Natural killer cell (primary cell): ENCODE measurements at regions not wholly inside any gene's neighbourhood (a gene's known extent, or its start where the extent isn't known, plus 50 kb on each side); places are given as distances from the start of the nearest gene placed in this dataset.

Experiments
- ATAC-seq, 3 donors: fragments of 150-1000 bp in 2 of 3; fragments of 200-7000 bp in 1 of 3; cut with Tn5 transposase; 1 replicate in 1 of 3; 2 replicates in 2 of 3; pipeline ENCODE4 v1.10.0; 2021; ENCODE audit warnings: mild to moderate bottlenecking in 2 of 3, moderate library complexity in 2 of 3
- DNase-seq, 2 donors: peaks; one replicate each; pipeline versions ENCODE4 v3.0.0 to v3.0.0-alpha.2; 2013 to 2021; ENCODE audit warnings: mixed read lengths in 1 of 2
- H3K27ac ChIP-seq: one replicate; pipeline ENCODE4 v1.5.1; 2013; ENCODE audit warnings: mild to moderate bottlenecking, low read length
- H3K27me3 ChIP-seq: one replicate; pipeline ENCODE4 v1.6.1; 2013; ENCODE audit warnings: low read length; ENCODE audit not compliant: control insufficient read depth, insufficient read depth
- H3K36me3 ChIP-seq: one replicate; pipeline ENCODE4 v1.6.1; 2013; ENCODE audit warnings: low read length; ENCODE audit not compliant: control insufficient read depth, insufficient read depth
- H3K4me1 ChIP-seq: one replicate; pipeline ENCODE4 v1.6.1; 2013; ENCODE audit warnings: low read length; ENCODE audit not compliant: control insufficient read depth, insufficient read depth
- H3K4me3 ChIP-seq: one replicate; pipeline ENCODE4 v1.5.1; 2013; ENCODE audit warnings: low read length
- H3K9me3 ChIP-seq: one replicate; pipeline ENCODE4 v1.6.1; 2013; ENCODE audit warnings: low read length; ENCODE audit not compliant: control insufficient read depth, insufficient read depth
- H3K27ac Mint-ChIP-seq, 2 donors: one replicate each; pipeline ENCODE4 v1.8.0; 2022; ENCODE audit warnings: mild to moderate bottlenecking in 2 of 2, mixed read lengths in 2 of 2, moderate library complexity in 1 of 2
- H3K27me3 Mint-ChIP-seq, 2 donors: one replicate each; pipeline ENCODE4 v1.8.0; 2022; ENCODE audit warnings: low read depth in 2 of 2, mixed read lengths in 2 of 2
- H3K36me3 Mint-ChIP-seq: one replicate; pipeline ENCODE4 v1.8.0; 2022; ENCODE audit warnings: mixed read lengths
- H3K4me1 Mint-ChIP-seq, 2 donors: one replicate each; pipeline ENCODE4 v1.8.0; 2022; ENCODE audit warnings: mixed read lengths in 2 of 2
- H3K4me3 Mint-ChIP-seq: one replicate; pipeline ENCODE4 v1.8.0; 2022; ENCODE audit warnings: mild to moderate bottlenecking, moderate library complexity, mixed read lengths
- H3K9me3 Mint-ChIP-seq, 2 donors: one replicate each; pipeline ENCODE4 v1.8.0; 2022; ENCODE audit warnings: mixed read lengths in 2 of 2
- WGBS: methylation state at CpG from one replicate; pipeline ENCODE4 v1.1.7; 2013; ENCODE audit warnings: missing lambda C conversion rate; ENCODE audit not compliant: insufficient coverage; 5-methylcytosine and 5-hydroxymethylcytosine counted together
- intact Hi-C: fragments of 100-400 bp; cut with micrococcal nuclease; formaldehyde crosslinking; loops from one replicate; pipeline ENCODE4 v1.14.2; 2022
- TF ChIP-seq, protein P1 (sequence below): fragments of 200-600 bp; IDR thresholded peaks from one replicate; pipeline ENCODE4 v1.8.0; 2022; ENCODE audit warnings: antibody characterized with exemption

DNA sequence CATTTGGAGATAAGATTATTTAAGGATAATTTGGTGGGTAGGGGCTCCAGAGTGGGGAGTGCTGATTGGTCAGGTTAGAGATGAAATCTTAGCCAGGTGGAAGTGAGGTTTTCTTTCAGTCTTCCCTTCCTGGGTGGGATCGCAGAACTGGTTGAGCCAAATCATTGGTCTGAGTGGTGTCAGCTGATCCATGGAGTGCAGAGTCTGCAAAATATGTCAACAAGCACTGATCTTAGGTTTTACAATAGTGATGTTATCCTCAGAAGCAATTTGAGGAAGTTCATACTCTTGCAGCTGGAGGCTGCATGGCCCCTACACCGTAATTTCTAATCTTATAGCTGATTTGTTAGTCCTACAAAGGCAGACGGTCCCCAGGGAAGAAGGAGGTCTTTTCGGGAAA is 1483.4 kb upstream of the ZEB2 start:
- DNase-seq: no peak
- H3K4me1 ChIP-seq: no peaks in the 10 kb centered on the region
- TF ChIP-seq, protein P1, sequence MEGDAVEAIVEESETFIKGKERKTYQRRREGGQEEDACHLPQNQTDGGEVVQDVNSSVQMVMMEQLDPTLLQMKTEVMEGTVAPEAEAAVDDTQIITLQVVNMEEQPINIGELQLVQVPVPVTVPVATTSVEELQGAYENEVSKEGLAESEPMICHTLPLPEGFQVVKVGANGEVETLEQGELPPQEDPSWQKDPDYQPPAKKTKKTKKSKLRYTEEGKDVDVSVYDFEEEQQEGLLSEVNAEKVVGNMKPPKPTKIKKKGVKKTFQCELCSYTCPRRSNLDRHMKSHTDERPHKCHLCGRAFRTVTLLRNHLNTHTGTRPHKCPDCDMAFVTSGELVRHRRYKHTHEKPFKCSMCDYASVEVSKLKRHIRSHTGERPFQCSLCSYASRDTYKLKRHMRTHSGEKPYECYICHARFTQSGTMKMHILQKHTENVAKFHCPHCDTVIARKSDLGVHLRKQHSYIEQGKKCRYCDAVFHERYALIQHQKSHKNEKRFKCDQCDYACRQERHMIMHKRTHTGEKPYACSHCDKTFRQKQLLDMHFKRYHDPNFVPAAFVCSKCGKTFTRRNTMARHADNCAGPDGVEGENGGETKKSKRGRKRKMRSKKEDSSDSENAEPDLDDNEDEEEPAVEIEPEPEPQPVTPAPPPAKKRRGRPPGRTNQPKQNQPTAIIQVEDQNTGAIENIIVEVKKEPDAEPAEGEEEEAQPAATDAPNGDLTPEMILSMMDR: no peak
- H3K36me3 Mint-ChIP-seq: no peaks in the 10 kb centered on the region
- no peaks in the 10 kb centered on the region for H3K9me3 ChIP-seq
- H3K36me3 ChIP-seq: no peaks in the 10 kb centered on the region
- 90% methylated on average over 4 of the region's 4 CpGs for WGBS
- H3K27ac ChIP-seq: no peak overlapping the region
- H3K27ac Mint-ChIP-seq: no peak overlapping the region
- ATAC-seq: no peak
- H3K4me3 ChIP-seq: no peak overlapping the region
- no peaks in the 10 kb centered on the region for H3K4me1 Mint-ChIP-seq
- peaks cover 4 to 11% of the 10 kb centered on the region in 2 donors for H3K9me3 Mint-ChIP-seq
- no peaks in the 10 kb centered on the region for H3K27me3 Mint-ChIP-seq
- no peaks in the 10 kb centered on the region for H3K27me3 ChIP-seq
- H3K4me3 Mint-ChIP-seq: no peak overlapping the region
- intact Hi-C loops: no loop called here

DNA sequence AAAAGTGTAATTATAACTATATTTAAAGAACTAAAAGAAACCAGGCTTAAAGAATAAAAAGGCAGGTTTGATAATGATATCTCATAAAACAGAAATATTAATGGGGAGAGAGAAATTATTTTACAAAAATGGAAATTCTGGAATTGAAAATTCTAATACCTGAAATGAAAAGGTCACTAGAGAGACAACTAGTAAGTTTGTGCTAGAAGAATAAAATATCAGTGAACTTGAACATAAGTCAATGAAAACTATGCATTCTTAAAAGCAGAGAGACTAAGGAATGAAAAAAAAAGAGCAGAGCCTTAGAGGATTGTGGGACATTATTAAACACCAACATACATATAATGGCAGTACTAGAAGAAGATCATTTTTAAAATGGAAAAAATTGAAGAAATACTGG is 1475.0 kb upstream of the ZEB2 start:
- ATAC-seq: no peak
- H3K27ac Mint-ChIP-seq: no peak overlapping the region

DNA sequence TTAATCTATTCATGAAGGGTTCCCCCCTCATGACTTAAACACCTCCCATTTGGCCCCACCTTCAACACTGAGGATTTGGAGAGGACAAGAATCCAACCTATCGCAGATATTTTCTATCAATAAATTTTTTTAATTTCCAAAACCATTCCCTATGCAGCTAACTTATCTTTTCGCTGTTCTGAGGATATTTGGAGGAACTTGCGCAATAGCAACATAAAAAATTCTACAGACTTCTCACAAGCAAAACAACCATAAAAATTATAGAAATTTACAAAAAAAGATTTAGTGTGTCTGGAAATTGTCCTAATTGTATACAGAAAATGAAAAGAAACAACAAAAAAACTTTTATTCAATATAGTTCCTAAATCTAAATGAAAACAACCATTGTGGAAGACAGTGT is 1472.7 kb upstream of the ZEB2 start:
- Histone ChIP-seq H3K4me3 (no peak overlapping the region), H3K4me1 (no peaks in the 10 kb centered on the region), H3K36me3 (no peaks in the 10 kb centered on the region), H3K27me3 (no peaks in the 10 kb centered on the region), H3K9me3 (peaks cover 3% of the 10 kb centered on the region), H3K27ac (no peak overlapping the region)
- H3K27me3 Mint-ChIP-seq: no peaks in the 10 kb centered on the region
- H3K9me3 Mint-ChIP-seq: peaks cover 4 to 18% of the 10 kb centered on the region in 2 donors
- H3K4me1 Mint-ChIP-seq: no peaks in the 10 kb centered on the region
- no peak overlapping the region for H3K27ac Mint-ChIP-seq
- WGBS: 89% methylated on average over 1 of the region's 3 CpGs
- no peak overlapping the region for H3K4me3 Mint-ChIP-seq
- DNase-seq (no peak), ATAC-seq (no peak)
- peaks cover 19% of the 10 kb centered on the region for H3K36me3 Mint-ChIP-seq
- TF ChIP-seq, protein P1: no peak
- intact Hi-C loops: no loop called here

More for the DNA sequence above, 1475.0 kb upstream of the ZEB2 start:
- no peaks in the 10 kb centered on the region for H3K27me3 ChIP-seq
- Mint-ChIP-seq H3K4me3 (no peak overlapping the region), H3K27me3 (no peaks in the 10 kb centered on the region), H3K36me3 (peaks cover 19% of the 10 kb centered on the region), H3K4me1 (no peaks in the 10 kb centered on the region), H3K9me3 (peaks cover 5 to 19% of the 10 kb centered on the region in 2 donors)
- peaks cover 3% of the 10 kb centered on the region for H3K9me3 ChIP-seq
- no peaks in the 10 kb centered on the region for H3K4me1 ChIP-seq
- H3K36me3 ChIP-seq: no peaks in the 10 kb centered on the region
- TF ChIP-seq, protein P1: no peak
- DNase-seq: no peak
- intact Hi-C loops: no loop called here
- no peak overlapping the region for H3K4me3 ChIP-seq
- no peak overlapping the region for H3K27ac ChIP-seq

DNA sequence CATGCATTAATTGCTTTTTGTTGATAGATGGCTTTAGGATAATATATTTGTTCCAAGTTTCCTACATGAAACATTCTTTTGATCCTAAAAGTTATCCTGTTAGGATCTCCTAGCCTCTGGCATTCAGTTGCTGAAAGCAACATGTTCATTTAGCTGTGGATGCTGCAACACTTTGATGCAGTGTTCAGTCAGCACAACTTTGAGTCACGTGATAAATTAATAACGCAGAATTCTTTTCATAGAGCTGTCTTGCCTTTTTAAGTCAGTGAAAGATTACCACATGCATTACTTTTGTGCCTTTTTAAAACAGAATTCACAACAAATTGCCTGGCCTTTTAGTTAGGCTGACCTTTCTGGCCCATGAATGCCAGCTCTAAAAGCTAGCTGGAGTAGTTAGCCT is 1467.9 kb upstream of the ZEB2 start:
- H3K27me3 Mint-ChIP-seq: no peaks in the 10 kb centered on the region
- no peaks in the 10 kb centered on the region for H3K4me1 Mint-ChIP-seq
- Histone ChIP-seq H3K27ac (no peak overlapping the region), H3K9me3 (no peaks in the 10 kb centered on the region), H3K4me3 (no peak overlapping the region), H3K27me3 (no peaks in the 10 kb centered on the region), H3K4me1 (no peaks in the 10 kb centered on the region), H3K36me3 (no peaks in the 10 kb centered on the region)
- intact Hi-C loops: no loop called here
- DNase-seq: no peak
- H3K36me3 Mint-ChIP-seq: no peaks in the 10 kb centered on the region
- 96% methylated on average over 2 of the region's 2 CpGs for WGBS
- TF ChIP-seq, protein P1: no peak
- no peak overlapping the region for H3K4me3 Mint-ChIP-seq
- no peak for ATAC-seq
- H3K9me3 Mint-ChIP-seq: peaks cover 4 to 9% of the 10 kb centered on the region in 2 donors
- no peak overlapping the region for H3K27ac Mint-ChIP-seq
